ENCODE measurements at regions not wholly inside any gene's neighbourhood (a gene's known extent, or its start where the extent isn't known, plus 50 kb on each side); places are given as distances from the start of the nearest gene placed in this dataset.

GRCh38 chr1:229086686-229087085, 184.2 kb upstream of the RAB4A start:
- no peak for DNase-seq (ENCODE audit: low read depth)
- TF ChIP-seq, protein P1, sequence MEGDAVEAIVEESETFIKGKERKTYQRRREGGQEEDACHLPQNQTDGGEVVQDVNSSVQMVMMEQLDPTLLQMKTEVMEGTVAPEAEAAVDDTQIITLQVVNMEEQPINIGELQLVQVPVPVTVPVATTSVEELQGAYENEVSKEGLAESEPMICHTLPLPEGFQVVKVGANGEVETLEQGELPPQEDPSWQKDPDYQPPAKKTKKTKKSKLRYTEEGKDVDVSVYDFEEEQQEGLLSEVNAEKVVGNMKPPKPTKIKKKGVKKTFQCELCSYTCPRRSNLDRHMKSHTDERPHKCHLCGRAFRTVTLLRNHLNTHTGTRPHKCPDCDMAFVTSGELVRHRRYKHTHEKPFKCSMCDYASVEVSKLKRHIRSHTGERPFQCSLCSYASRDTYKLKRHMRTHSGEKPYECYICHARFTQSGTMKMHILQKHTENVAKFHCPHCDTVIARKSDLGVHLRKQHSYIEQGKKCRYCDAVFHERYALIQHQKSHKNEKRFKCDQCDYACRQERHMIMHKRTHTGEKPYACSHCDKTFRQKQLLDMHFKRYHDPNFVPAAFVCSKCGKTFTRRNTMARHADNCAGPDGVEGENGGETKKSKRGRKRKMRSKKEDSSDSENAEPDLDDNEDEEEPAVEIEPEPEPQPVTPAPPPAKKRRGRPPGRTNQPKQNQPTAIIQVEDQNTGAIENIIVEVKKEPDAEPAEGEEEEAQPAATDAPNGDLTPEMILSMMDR (conservative IDR thresholded peaks at IDR 0.05; ENCODE audit: low read depth, low read length) = no peak
- no peak overlapping the region for H3K4me3 ChIP-seq (ENCODE audit: low read depth, low read length)

GRCh38 chr1:229087339-229087738, 183.6 kb upstream of the RAB4A start:
- DNase-seq (ENCODE audit: low read depth) = no peak
- TF ChIP-seq, protein P1 (conservative IDR thresholded peaks at IDR 0.05; ENCODE audit: low read depth, low read length) = no peak
- no peak overlapping the region for H3K4me3 ChIP-seq (ENCODE audit: low read depth, low read length)

GRCh38 chr1:229087906-229088305, 183.0 kb upstream of the RAB4A start:
- H3K4me3 ChIP-seq (ENCODE audit: low read depth, low read length) = no peak overlapping the region
- TF ChIP-seq, protein P1 (conservative IDR thresholded peaks at IDR 0.05; ENCODE audit: low read depth, low read length) = no peak
- no peak for DNase-seq (ENCODE audit: low read depth)

- TF ChIP-seq, protein P1 (conservative IDR thresholded peaks at IDR 0.05; ENCODE audit: low read depth, low read length) = no peak
- no peak for DNase-seq (ENCODE audit: low read depth)
- no peak overlapping the region for H3K4me3 ChIP-seq (ENCODE audit: low read depth, low read length)
Measured at GRCh38 chr1:229088711-229089110, 182.2 kb upstream of the RAB4A start.

GRCh38 chr1:229089586-229090208, 181.2 kb upstream of the RAB4A start:
- no peak overlapping the region for H3K4me3 ChIP-seq (ENCODE audit: low read depth, low read length)
- TF ChIP-seq, protein P1 (conservative IDR thresholded peaks at IDR 0.05; ENCODE audit: low read depth, low read length) = no peak
- DNase-seq (ENCODE audit: low read depth) = no peak

DNA sequence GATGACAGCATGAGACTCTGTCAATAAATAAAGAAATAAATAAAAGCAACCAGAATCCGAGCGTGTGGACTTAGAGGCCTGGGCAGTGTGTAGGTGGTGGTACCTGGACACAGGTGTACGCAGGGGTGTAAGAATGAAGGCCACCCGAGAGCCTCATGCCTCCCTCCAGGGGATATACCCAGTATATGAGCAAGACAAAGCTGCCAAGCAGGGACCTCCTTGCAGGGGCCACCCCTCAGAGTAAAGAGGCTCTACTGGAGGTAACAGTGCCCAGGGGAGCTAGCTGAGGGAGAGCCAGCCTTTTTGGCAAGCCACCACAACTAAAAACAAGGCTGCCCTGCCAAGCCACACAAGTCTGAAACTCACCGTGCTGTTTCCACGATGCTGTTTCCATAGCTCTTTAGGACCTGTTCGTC, 179.2 kb upstream of the RAB4A start:
- no peak overlapping the region for H3K4me3 ChIP-seq (ENCODE audit: low read depth, low read length)
- TF ChIP-seq, protein P1 (conservative IDR thresholded peaks at IDR 0.05; ENCODE audit: low read depth, low read length) = no peak

More for the DNA sequence above, 179.2 kb upstream of the RAB4A start:
- DNase-seq (ENCODE audit: low read depth) = no peak
